ENCODE measurements at regions not wholly inside any gene's neighbourhood (a gene's known extent, or its start where the extent isn't known, plus 50 kb on each side); places are given as distances from the start of the nearest gene placed in this dataset.
"Not testable (repeated sequence)": the region's sequence is repeated elsewhere in the genome, so short reads cannot be mapped to it uniquely, and the experiment has no call there.

- peak; percentile 69 for DNase-seq
These were observed 244.6 kb upstream of the MAF start for GRCh38 chr16:79845033-79845733.

DNA sequence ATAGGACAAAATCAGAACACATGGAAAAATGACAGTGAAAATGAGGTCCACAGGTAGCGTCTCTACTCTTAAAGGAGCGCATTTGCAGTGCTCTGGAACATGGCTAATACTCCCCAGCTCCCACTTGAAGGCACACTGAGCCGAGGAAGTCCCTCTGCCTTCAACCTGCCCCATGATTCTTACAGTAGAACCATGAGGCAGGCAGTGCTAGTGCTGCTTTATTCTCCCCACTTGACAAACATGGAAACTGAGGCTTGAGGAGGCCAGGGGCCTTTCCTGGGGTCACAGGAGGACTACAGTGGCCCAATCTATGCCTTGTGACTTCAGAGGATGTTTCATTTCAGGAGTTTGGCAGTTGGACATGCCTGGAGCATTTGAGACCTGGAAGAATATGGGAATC lies 244.1 kb upstream of the MAF start:
- DNase-seq, result no peak

DNA sequence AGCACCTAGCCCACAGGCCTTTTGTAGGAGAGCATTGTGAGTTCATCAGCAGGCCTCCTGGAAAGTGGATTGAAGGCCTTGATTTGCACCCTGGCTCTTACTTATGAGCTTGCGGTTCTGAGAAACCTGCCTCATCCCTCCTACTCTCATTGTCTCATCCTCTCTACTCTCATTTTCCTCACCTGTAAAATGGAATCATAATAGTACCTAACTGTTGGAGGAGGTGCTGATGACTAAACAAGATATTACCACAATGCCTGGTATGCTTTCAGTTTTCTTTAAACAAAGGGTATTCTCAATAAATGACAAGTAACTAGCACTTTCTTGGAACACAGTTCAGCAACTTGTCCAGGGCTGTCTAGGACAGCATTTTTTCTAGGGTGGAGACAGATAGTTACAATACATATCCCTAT lies 243.1 kb upstream of the MAF start:
- peak; percentile 74 for DNase-seq

DNA sequence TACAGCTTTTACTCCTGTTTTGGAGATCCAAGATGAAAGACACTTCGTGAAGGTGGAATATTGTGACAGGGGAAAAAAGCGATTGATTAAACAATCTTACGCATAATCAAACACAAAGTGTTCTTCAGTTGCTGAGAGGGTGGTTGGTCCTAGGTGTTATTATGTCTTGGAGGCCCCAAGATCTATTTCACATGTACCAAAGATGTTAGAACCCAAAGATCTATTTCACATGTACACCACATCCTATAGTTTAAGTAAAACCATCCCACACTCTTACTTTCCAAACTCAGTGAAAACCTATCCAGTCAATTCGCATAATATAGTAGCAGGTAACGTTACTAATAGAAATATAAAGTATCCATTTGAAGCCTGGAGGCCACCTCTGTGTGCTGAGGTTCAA lies 242.6 kb upstream of the MAF start:
- no peak for DNase-seq

DNA sequence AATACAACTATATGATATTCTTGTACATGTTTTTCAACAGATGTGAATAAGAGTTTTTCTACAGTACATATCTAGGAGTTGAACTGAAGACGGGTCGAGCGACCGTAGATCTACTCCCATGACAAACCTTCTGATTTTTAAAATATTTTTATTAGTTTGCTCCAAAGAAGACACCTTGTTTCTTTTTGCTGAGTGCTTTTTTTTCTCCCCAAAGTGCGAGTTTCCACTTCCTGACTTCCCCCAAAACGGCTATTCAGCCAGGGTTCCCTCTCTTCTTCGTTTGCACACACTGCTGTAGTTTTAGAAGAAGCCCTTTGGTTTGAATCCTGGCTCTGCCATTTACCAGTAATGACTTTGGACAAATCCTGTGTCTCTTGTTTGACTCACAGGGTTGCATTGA lies 241.7 kb upstream of the MAF start:
- DNase-seq, result no peak

DNA sequence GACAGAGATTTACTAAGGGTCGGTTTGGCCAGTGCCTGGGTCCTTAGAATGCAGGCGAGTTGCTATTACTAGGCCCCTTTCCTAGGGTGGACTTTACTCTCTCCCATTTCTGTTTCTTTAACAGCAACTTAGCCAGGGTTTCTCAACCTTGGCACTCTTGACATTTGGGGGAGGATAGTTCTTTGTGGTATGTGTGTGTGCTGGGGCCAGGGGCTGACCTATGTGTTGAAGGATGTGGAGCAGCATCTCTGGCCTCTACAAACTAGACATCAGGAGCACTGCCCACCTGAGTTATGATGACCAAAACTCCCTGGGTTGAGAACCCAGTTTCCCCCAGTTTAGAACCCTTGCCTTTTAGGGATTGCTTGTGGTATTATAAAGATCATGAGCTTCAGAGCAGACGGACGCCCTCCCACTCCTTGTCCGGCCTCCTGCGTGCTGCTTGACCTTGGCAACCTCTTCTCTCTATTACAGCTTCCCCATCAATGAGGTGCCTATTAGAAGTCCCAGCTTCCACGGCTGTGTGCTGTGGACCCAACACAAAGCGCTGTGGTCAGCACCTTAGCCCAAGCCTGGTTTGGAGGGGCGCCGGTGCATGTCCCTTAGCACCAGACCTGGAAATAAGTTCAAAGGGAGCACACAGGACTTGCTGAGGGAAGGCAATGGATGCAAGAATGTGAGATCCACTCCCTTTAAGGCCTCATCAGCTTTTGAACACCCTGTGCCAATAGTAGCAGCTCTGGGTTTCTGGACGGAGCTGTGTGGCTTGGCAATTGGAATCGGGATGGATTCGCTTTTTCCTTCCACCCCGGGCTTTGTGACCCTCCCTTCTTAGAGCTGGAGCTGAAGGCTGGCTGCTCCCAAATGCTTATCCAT lies 239.2 kb upstream of the MAF start:
- no peak for DNase-seq

- no peak for DNase-seq
These were observed 238.1 kb upstream of the MAF start for GRCh38 chr16:79838496-79839259.

GRCh38 chr16:79836144-79836543 lies 235.6 kb upstream of the MAF start:
- DNase-seq, result no peak

DNA sequence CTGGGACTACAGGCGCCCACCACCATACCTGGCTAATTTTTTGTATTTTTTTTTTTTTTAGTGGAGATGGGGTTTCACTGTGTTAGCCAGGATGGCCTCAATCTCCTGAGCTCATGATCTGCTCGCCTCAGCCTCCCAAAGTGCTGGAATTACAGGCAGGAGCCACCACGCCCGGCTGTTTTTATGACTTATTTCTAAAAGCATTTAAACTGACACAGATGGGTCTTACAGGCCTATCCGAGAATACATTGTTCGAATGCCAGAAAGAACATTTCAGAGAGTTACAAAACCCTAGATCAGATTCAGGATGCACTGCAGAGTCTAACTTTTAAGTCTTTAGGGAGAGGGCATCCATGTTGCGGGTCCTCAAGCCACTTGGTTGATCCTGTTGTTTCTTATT lies 234.7 kb upstream of the MAF start:
- no peak for DNase-seq

DNA sequence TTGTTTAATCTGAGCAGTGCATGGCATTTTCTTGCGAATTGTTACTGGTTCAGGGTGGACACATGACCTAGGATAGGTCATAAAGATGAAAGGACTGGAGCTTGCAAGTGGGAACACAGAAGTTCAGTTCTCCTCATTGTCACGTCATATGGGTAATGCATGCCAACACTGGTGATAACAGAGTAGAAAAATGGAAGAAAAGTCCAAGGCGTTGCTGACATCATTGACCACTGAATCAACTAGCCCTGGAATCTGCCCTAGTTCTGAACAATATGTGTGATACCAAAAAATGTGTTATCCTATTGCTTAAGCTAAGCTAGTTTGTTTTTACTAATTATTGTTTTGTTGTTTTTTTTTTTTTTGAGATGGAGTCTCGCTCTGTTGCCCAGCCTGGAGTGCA lies 234.2 kb upstream of the MAF start:
- no peak for DNase-seq

DNA sequence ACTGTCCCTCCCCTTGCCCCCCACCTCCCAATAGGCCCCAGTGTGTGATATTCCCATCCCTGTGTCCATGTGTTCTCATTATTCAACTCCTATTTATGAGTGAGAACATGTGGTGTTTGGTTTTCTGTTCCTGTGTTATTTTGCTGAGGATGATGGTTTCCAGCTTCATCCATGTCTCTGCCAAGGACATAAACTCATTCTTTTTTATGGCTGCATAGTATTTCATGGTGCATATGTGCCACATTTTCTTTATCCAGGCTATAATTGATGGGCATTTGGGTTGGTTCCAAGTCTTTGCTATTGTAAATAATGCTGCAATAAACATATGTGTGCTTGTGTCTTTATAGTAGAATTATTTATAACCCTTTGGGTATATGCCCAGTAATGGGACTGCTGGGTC lies 233.5 kb upstream of the MAF start:
- DNase-seq, result not testable (repeated sequence)

- no peak for DNase-seq
These were observed 233.0 kb upstream of the MAF start for GRCh38 chr16:79833559-79833958.

DNA sequence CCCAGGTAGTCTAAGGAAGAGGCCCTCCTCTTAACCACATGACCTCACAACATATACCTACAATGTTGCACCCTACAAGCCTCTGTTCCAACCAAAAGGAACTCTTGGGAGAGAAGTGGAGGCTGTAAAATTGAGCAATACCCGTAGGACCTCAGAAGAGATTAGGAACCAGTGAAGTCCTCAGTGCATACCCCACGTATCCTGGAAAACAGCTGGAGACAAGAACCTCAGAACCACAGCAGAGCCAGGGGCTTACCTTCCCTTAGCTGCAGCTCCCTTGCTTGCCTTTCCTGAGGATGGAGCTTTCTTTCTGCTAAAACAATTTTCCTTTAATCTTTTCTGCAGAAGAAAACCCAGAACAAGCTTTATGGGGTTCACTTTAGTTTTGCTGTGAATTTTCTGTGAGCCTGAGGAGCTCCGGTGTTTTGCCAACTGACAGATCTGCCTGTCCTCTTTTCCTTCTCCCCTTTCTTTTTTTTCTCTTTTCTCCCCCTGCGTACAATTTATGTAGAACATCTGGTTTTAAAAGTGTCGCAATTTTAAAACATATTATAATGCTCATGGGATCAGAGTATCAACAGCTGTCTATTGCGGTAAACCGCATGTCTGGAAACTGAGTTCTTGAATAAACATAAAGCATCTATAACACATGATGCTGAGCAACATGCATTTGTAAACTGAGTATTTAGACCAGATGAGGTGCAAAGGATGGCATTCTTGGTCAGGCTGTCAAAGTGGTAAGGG lies 226.4 kb upstream of the MAF start:
- no peak for DNase-seq

DNA sequence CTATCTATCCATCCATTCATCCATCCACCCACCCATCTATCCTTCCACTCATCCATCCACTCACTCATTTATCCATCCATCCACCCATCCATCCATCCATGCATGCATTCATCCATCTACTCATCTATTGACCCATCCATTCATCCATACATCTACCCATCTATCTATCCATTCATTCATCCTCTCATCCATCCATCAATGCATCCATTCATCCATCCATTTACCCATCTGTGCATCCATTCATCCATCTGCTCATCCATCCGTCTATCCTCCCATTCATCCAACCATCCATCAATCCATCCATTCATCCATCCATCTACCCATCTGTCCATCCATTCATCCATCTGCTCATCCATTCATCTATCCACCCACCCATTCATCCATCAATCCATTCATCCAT lies 224.5 kb upstream of the MAF start:
- no peak for DNase-seq

- DNase-seq, result no peak
These were observed 223.1 kb upstream of the MAF start for GRCh38 chr16:79823639-79824038.

GRCh38 chr16:79821911-79822310 lies 221.4 kb upstream of the MAF start:
- no peak for DNase-seq

DNA sequence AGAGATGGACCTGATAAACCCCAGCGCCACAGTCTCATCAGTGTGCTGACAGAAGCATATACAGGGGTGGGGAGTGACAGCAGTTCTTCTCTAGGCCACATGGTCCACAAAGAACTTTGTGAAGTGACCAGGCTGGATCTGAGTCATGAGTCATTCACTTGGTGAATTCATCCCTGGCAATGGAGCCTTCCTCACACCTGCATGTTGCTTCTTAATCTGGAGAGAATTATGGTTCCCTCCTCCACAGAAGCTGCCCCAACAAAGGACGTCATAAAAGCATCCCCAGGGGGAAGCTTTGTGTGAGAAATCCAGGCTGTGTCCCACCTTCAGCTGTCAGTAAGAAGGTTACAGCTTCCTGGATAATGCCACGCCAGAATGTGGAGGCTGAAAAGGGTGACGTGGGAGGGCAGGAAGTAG lies 215.6 kb upstream of the MAF start:
- no peak for DNase-seq

DNA sequence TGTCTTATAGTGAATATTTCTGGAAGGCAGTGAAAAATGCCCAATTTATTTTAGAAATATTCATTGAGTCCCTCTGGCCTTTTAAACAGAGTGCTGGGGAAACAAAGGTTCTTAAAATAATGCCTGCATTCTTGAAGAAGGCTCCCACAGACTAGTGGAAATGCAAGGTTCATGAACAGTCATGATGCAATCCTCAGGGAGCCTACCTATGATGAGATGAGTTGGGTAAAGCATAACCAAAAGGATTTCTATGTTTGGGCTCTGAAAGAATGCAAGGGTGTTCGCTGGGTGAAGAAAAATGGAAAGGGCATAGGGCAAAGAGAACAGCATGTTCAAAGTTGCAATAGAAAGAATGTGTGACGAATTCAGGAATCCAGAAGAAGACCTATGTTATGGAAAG lies 214.5 kb upstream of the MAF start:
- DNase-seq, result no peak

GRCh38 chr16:79814124-79814523 lies 213.6 kb upstream of the MAF start:
- no peak for DNase-seq

DNA sequence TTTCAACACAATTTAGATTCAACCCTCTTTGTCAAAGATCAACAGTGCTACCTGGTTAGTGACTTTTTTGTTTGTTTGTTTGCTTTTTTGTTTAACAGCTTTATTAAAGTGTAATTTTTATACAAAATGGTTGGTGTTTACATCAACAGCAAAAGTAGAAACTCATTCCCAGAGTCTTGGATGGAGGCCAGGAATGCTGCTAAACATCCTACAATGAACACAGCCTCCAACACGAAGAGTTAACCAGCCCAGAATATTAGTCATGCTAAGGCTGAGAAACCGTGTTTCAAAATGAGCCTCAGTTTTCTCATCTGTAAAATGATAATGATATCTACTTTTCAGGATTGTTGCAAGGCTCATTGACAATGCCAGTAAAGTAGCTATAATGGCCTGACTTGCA lies 211.0 kb upstream of the MAF start:
- DNase-seq, result no peak

DNA sequence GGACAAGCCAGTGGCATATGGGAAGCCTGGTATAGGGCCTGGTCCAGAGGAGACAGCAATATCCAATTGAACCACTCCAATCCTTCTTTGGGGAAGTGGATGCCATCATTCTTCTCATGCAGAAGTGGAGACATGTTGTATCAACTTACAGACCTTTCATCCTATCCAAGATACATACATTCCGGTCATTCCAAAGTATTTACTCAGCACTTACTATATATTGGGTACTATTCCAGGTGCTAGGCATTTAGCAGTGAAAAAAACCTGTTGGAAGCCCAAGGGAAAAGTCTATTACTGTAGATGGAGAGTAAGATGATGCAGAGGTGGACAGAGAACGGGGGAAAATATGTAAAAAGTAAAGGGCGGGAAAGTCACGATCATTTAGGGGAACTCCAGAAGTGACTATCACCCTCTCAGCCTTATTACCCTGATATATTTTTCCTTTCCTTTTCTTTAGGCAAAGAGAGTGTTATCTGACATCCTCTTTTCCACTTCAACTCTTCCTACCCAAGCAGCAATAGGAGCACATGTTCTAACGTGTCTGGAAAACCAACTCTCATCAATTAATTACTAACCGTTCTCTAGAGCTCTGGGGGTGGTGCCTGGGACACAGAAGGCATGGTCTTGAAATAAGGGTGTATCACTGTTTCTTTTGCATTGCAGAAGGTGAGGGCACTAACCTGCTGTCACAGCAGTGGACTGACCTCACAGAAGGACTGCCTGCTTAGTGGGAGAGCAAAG lies 210.1 kb upstream of the MAF start:
- no peak for DNase-seq

DNA sequence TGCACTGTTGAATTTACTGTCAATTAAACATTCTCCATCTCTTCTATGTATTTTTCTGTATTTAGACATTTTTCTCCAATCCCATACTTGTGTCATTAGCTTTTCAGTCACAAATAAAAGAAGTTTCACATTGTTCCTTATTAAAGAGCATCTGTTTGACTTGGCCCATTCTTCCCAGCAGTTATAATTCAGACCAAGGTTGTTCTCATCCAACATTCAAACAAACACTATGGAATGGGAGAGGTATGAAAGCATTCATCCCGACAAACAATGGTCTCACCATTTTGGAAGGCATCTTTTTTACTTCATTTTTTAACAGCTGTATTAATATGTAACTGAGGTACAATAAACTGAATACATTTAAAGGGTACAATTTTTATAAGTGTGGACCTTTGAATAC lies 208.8 kb upstream of the MAF start:
- DNase-seq, result no peak

All from activated CD4-positive, alpha-beta T cell treated with anti-CD3 and anti-CD28 coated beads, Interleukin-10, Interleukin-2, amounts not matched to agents 100 ng/mL and 50 ng/mL, durations not matched to agents 16 hours and 8 hours (primary cell).